ENCODE measurements at regions not wholly inside any gene's neighbourhood (a gene's known extent, or its start where the extent isn't known, plus 50 kb on each side); places are given as distances from the start of the nearest gene placed in this dataset.

DNA sequence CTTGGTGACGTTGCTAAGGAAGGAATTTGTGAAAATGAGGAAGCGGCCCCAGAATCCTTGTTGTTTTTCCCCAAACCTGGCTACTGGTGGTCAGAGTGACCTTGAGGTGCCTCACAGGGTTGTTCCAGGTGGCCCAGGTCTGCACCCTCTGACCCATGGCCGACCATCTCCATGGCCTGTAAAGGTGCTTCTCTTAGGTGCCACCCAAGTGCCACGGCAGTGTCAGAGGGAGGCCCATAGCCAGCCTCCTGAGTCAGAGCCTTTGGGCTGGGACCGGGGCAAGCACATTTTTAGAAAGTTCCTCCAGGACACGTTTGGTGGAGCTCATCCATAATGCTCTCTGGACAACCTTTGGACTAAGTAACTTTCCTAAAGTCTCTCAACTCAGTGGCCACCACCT lies 83.9 kb upstream of the IRS2 start:
- DNase-seq (ENCODE audit: low read depth, low spot score), result no peak
- no peak overlapping the region for H3K27ac ChIP-seq

DNA sequence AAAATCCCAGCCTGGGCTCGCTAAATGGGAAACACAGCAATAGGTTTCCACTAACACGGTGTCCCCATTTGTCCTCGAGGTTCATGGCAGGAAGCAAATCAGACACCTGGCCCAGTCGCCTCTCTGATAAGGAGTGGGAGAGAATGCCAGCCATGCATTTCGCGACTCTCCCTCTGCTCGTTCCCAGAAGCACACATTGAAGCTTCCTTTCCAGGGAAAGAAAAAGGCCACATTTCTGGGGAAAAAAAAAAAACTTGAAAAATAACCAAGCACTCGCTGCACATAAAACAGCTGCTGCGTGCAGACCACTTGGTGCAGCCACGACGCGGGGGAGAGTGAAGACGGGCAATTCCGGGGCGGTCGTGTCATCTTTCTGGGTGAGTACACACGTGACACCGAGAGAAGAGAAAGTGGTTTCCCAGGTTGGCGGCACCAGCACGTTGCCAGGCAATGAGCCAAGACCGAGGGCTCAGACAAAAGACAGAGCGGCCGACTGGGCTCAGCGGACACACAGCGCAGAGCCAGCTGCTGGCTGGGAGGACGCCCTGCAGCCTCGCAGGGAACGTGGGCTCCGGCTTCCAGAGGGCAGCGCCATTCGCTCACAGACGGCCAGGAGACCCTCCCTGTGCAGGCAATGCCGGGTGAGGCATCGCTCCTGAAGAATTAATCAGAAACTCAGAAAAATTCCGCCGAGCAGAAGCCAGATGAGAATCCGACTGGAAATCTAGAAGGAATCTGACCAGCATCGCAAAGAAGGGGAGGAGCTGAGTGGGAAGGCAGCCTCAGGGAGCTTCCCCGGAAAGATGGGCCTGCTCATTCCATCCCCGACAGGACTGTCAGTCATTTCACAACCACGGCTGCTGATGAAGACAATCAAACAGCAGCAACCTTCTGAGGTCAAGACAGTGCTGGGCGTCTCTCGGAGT lies 83.2 kb upstream of the IRS2 start:
- no peak overlapping the region for H3K27ac ChIP-seq
- DNase-seq (ENCODE audit: low read depth, low spot score), result no peak

DNA sequence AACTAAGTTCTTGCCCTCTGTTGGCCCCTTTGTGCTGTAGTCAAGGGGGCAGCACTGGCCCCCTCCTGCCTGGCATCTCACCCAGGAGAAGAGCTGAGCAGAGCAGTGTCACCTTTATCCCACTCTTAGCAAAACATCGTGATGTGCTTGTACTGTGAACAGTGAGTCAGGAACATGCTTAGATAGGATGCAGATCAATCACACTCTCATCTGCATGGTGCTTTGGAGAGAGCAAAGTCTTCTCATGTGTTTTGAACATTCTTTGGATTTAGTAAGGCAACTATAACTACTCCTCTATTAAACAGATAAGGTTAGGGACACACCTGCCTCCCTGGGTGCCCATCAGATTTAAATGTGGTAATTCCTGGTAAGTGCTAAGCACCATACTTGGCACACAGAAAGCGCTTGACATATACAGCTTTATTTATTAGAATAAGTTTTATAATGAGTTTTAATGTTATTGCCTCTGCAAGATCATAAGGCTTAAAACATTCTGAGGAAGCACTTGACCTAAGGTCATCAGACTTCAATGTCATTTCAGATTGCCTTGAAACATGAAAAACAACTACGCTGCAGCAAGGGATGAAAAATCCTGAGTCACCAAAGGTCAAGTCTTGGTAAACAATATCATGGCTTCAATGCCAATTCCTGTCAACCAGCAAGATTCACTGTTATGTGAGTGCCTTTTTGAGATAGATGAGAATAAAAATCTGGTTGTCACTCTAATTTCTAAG lies 82.4 kb upstream of the IRS2 start:
- no peak overlapping the region for H3K27ac ChIP-seq
- no peak for DNase-seq (ENCODE audit: low read depth, low spot score)

DNA sequence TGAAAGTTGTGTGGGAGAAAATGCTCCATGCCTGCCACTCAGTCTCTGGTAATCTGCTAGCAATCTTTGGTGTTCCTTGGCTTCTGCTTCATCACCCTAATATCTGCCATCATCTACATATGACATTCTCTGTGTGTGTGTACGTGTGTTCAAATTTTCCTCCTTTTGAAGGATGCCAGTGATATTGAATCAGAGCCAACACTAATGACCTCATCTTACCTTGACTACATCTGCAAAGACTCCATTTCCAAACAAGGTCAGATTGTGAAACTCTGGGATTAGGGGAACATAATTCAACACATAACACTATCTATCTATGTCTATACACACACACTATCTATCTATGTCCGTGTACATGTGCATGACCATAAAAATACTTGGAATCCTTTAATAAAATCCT lies 81.4 kb upstream of the IRS2 start:
- no peak for DNase-seq (ENCODE audit: low read depth, low spot score)
- H3K27ac ChIP-seq, result no peak overlapping the region

DNA sequence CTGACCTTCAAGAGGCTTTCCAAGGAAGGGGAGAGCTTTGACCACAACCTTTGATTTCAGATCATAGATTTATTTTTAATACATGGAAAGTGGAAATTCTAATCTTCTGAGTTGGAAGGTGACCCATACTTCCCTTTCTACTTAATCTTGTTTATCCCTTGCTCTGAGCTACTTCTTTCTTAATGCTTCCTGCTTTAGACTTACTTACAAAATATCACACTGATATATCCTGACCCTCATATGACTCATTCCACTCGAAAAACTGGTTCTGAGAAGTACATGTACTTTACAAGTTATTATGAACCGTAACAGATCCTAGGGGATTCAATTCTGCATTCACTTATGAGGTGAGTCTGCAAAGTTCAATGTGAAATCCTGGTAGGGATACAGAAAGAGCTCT lies 76.2 kb upstream of the IRS2 start:
- peak overlapping the region; percentile 40 for H3K27ac ChIP-seq
- DNase-seq (ENCODE audit: low read depth, low spot score), result peak; percentile 50

DNA sequence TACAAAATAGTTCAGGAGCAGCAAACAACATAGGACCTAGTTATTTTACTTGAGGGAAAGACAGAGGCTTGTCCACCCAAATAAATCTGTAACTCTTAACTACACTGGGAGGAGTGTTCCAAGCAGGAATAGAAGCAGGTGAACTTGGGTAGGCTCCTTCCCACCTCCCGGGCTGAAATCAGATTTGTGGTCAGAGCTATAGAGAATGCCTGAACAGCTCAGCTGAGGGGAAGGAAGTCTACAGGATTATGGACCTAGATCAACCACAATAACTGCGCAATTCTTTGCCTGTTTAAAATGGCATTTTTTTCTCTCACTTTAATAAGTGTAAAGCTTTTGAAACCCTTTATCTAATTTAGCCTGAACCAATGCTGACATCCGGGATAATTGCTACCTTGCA lies 73.5 kb upstream of the IRS2 start:
- no peak for DNase-seq (ENCODE audit: low read depth, low spot score)
- H3K27ac ChIP-seq, result no peak overlapping the region

DNA sequence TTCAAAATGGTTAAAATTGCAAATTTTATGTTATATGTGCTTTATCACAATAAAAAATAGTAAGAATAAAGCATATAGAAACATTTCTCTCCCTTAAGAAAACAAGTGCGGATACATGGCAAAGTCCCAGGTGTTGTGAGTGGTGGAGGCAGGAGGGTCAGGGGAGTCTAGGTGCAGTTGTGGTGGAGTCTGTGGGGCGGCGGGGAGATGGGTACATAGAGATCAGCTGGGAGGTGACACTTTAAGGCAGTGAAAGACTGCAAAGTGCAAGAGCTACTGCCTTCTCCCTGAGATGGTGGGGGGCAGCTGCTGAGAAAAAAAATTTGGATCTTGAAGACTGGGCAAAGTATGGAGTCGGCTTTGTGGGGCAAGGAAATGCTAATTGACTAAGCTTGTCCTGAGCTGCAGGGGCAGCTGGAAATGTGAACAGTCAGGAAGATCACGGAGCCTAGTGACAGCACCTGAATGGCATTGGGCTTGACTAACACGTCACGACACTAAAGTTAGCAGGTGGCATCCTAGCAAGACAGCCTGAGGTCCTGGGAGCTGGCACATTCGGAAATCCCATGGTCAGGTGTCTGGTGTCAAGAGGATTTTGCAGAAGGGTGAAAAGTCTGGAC lies 72.9 kb upstream of the IRS2 start:
- DNase-seq (ENCODE audit: low read depth, low spot score), result no peak
- no peak overlapping the region for H3K27ac ChIP-seq

DNA sequence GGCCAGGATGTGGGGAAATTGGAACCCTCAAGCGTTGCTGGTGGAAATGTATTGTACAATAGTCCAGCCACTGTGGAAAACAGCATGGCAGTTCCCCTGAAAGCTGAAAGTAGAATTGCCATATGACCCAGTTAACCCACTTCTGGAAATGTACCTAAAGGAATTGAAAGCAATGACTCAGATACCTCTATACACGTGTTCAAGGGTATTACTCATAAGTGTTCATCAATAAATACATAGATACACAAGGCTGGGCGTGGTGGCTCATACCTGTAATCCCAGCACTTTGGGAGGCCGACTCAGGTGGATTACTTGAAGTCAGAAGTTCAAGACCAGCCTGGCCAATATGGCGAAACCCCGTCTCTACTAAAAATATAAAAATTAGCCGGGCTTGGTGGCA lies 71.9 kb upstream of the IRS2 start:
- peak overlapping the region; percentile 10 for H3K27ac ChIP-seq
- peak; percentile 73 for DNase-seq (ENCODE audit: low read depth, low spot score)

DNA sequence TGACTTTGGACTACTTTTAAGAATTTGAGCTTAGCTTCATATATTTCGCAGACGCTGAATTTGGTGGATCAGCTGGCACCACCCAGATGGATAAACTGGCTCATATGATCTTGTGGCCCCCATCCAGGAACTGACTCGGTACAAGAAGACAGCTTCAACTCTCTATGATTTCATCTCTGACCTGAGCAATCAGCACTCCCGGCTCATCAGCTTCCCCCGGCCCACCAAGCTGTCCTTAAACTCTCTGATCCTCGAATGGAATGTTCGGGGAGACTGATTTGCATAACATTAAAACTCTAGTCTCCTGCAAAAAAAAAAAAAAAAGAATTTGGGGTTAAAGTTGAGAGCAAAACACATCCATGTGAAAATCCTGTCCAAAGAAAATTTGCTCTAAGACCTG lies 71.4 kb upstream of the IRS2 start:
- H3K27ac ChIP-seq, result peak overlapping the region; percentile 10
- DNase-seq (ENCODE audit: low read depth, low spot score), result no peak

DNA sequence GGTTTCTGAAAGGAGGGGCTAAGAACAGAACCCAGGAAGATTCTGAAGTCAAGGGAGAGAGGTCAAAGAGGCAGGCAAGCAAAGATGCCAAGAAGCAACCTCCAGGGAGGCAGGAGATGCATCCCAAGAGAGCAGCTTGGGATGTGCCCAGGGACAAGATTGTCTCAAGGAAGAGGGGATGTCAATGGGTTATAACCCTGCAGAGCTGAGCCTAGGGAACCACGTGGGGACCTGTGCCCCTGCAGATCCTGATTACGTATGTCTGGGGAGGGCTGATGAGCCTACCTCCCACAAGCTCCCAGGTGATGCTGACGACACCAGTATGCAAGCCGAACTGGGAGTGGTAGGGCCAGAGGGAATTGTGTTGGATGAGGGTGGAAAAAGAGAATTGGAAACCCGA lies 70.9 kb upstream of the IRS2 start:
- H3K27ac ChIP-seq, result no peak overlapping the region
- DNase-seq (ENCODE audit: low read depth, low spot score), result no peak

DNA sequence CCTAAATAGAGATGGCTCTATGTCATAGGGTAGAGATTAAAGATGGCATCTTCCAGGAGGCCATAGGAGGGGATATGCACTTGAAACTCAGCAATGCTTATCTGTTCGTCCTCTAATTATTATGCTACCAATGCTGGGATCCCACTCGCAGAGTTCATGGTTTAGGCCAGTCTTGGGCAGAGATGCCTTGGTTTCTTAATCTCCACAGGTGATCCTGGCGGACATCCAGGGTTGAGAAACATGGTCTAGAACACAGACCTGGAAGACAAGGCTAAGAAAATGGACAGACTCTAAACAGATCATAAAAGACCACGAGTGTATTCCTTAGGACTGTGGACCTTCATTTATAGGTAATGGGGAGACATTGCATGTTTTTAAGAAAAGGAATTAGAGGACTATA lies 70.0 kb upstream of the IRS2 start:
- H3K27ac ChIP-seq, result no peak overlapping the region
- no peak for DNase-seq (ENCODE audit: low read depth, low spot score)

DNA sequence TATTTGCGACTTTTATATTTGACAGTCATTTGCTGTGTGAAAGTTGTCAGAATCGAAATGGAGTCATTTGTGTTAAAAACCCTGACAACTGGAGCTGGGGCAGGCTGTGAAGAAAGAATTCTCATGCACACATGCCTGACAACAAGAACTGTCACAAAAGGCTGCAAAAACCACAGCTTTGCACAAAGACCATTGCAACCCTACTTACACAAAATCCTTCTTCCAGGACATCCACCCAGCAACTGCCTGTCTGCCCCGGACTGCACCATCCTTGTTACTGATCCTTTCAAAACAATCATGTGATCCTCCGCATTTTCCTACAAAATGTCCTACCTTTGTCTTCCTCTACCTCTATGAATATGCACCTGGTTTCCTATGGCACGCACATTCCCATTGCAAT lies 66.8 kb upstream of the IRS2 start:
- no peak for DNase-seq (ENCODE audit: low read depth, low spot score)
- no peak overlapping the region for H3K27ac ChIP-seq

DNA sequence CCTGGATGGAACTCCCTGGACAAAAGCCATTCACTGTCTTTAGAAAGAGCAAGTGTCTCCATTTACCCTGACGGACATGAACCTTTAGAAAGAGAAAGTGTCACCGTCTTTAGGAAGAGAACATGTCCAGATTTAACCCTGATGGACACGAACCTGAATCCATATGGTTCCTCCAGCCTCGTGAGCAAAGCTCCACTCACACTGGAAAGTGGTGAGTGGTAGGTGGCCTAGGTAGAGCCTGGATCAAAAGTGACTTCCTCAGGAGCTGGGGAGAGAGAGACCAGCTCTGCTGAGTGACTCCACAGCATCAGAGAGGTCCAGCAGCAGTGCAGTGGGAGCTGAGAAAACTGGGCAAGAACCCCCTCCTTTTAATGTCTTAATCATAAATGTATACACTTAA lies 59.8 kb upstream of the IRS2 start:
- no peak overlapping the region for H3K27ac ChIP-seq
- DNase-seq (ENCODE audit: low read depth, low spot score), result no peak

DNA sequence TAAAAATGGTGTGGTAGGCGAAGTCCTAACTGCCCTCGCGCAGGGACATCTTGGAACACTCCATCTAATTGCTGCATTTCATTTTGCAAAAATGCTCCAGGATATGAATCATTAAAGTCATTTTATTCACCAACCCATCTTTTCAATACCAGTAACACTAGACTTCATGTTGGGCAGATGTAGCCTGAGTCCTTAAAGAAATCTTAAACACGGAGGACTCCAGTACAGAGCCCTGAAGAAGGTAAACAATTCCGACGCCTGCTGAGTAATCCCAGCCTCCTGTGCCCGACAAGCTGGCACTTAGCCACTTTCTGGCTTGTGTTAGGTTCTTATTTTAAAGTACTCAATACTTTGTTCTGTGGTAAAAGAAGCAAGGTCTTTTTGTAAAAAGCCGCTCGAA lies 58.0 kb upstream of the IRS2 start:
- DNase-seq (ENCODE audit: low read depth, low spot score), result no peak
- no peak overlapping the region for H3K27ac ChIP-seq

DNA sequence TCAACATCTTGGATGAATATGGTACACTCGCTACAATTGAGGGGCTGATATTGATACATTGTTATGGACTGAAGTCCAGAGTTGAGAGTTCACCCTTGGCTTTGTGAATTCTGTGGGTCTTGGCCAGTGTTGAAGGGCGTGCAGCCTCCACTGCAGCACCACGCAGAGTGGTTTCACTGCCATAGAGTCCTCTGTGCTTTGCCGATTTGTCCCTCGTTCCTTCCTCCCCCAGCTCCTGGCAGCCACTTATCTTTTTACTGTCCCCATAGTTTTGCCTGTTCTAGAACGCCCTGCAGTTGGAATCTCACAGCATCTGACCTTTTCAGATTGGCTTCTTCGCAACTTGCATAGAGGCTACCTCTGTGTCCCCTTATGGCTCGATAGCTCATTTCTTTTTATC lies 57.3 kb upstream of the IRS2 start:
- H3K27ac ChIP-seq, result no peak overlapping the region
- no peak for DNase-seq (ENCODE audit: low read depth, low spot score)

DNA sequence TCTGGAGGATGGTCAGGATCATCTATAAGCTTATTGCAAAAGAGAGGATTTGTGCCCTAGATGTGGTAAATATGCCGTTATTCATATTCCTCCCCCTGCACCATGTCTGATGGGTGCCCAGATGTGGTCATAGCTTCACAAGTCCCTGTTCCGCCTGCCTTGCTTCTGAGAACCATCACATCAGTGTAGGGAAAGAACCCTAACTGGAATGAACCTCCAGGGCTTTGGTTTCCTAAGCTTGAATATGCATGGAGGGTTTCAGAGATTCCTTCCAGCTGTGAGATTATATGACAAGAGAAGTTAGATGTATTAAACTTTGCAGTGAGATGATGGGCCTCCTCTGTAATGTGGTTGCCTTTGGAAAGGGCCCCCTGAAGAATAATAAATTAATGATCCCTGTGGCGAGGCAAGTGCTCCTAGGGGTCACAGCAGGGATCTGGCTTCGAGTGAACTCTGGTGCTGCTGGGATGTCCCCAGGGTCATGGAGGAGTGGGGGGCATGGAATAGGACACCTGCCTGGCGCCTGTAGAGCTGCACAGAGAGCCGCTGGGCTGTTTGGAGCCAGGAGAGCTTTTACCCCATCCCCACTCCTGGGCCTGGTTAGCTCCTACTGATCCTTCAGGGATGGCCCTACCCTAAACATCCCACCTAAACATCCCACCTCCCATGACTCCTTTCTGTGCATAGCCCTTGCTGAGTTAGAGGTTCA lies 56.0 kb upstream of the IRS2 start:
- no peak overlapping the region for H3K27ac ChIP-seq
- DNase-seq (ENCODE audit: low read depth, low spot score), result no peak

DNA sequence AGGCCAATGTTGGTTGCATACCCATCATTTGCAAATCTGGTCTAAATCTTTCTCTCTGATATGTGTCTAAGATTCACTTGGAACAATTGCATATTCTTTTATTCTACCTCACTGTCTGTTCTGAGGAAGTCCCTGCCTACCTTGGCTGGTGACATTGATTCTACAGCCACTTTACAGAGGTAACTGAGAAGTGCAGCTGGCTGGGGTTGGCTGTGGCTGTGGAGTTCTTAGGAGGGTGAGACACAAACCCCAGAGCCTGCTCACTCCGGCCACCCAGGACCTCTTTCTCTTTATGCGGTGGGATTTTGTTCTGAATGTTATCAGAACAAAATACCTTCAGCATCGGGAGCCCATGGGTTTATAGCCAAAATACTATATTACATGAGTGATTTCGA lies 54.5 kb upstream of the IRS2 start:
- no peak for DNase-seq (ENCODE audit: low read depth, low spot score)
- H3K27ac ChIP-seq, result peak overlapping the region; percentile 66

DNA sequence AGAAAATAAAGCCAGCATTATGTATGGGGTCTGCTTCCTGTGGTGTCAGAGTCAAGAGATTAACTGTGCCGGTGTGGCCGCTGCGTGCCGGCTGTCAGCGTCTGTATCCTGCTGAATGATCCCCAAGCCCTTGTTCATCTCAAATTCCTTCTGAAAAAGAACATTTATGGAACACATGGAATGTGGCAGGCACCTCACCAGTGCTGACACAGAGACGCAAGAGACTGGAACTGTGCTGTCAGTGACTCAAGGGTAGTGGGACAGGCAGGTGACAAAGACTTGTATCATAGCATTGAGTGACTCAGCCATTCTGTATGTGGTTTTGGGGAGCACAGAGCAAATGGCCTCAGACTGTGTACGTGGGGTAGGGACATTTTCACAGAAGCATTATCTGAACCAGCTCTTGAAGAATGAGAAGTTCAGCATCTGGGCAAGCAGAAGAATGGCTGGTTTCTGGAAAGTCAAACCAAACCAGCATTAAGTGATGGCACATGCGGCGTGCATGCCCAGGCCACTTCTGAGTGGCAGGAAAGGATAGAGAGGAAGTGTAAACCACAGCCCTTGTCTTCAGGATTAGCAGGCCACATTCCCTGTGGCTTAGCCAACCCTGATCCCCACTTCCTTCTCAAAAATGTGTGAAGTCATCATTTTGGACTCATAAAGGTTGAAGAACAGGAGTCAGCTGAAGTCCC lies 54.0 kb upstream of the IRS2 start:
- H3K27ac ChIP-seq, result peak overlapping the region; percentile 66
- DNase-seq (ENCODE audit: low read depth, low spot score), result peak; percentile 51

DNA sequence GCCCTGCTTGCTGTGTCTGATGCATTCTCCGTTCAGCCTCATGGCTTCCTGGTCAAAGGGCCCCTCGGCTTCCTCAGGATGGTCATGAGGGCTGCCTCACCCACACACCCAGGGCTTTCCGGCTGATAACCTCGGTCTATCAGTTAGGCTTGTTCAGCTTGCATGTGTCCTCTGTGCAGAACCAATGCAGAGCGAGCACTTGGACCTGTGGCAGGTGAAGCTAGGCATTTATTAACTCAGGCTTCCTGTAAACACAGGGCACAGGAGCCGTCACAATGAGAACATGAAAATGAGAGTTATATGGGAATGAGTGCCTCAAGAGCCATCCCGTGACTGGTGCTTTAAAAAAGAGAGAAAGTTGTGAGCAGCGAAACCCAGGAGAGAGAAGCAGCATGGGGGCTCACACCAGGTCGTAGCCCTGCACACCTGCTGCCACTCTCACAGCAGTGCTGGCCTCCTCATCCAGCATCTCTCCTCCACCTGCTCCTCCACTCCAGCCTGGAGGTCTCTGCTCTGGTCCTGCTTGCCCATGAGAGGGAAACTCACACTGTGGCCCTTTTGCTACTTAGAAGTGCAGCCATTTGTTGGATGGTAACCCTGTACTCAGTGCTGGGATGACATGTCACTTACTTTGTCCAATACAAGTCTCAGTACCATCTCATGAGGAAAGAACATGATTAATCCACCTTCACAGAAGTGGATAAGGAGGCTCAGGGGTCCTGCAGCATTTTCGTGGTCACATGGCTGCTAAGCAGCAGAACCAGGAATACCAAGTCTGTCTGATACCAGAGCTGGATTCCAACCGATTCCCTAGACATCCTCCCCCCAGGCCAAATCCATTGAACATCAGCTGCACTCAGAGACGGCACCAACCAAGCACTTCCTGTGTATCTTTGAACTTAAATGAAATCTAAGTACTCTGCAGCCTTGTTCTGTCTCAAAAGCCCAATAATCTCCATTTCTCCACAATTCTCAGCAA lies 50.5 kb upstream of the IRS2 start:
- no peak for DNase-seq (ENCODE audit: low read depth, low spot score)
- H3K27ac ChIP-seq, result no peak overlapping the region

Measured in epithelial cell of prostate (primary cell).